GM15510 (cell line): ENCODE measurements at regions not wholly inside any gene's neighbourhood (a gene's known extent, or its start where the extent isn't known, plus 50 kb on each side); places are given as distances from the start of the nearest gene placed in this dataset.

ENCODE experiments used
- POLR2A ChIP-seq: IDR thresholded peaks from 3 replicates; pipeline ENCODE4 v1.6.1; 2011; ENCODE audit warnings: borderline replicate concordance; ENCODE audit not compliant: insufficient read length; ENCODE audit errors: extremely low read depth

GRCh38 chr2:37553411-37554154 lies 117.9 kb downstream of the CDC42EP3 start:
- no peak for TF ChIP-seq POLR2A

- no peak for TF ChIP-seq POLR2A
These were observed 117.3 kb downstream of the CDC42EP3 start for GRCh38 chr2:37554155-37554510.

- no peak for TF ChIP-seq POLR2A
These were observed 116.8 kb downstream of the CDC42EP3 start for GRCh38 chr2:37554687-37555086.

GRCh38 chr2:37555457-37555856 lies 116.0 kb downstream of the CDC42EP3 start:
- no peak for TF ChIP-seq POLR2A

- no peak for TF ChIP-seq POLR2A
These were observed 115.2 kb downstream of the CDC42EP3 start for GRCh38 chr2:37556256-37556655.

GRCh38 chr2:37558623-37559022 lies 112.8 kb downstream of the CDC42EP3 start:
- no peak for TF ChIP-seq POLR2A

GRCh38 chr2:37560241-37560848 lies 111.1 kb downstream of the CDC42EP3 start:
- TF ChIP-seq POLR2A = no peak

GRCh38 chr2:37560863-37561614 lies 110.4 kb downstream of the CDC42EP3 start:
- TF ChIP-seq POLR2A = no peak

GRCh38 chr2:37561615-37562569 lies 109.5 kb downstream of the CDC42EP3 start:
- no peak for TF ChIP-seq POLR2A

GRCh38 chr2:37563375-37564015 lies 107.9 kb downstream of the CDC42EP3 start:
- no peak for TF ChIP-seq POLR2A

- TF ChIP-seq POLR2A = no peak
These were observed 107.1 kb downstream of the CDC42EP3 start for GRCh38 chr2:37564356-37564755.

GRCh38 chr2:37566517-37566981 lies 104.9 kb downstream of the CDC42EP3 start:
- TF ChIP-seq POLR2A = no peak

GRCh38 chr2:37568565-37568964 lies 102.9 kb downstream of the CDC42EP3 start:
- no peak for TF ChIP-seq POLR2A
